CD4-positive, alpha-beta T cell treated with Interleukin-4 for 4 hours (primary cell): ENCODE measurements at regions not wholly inside any gene's neighbourhood (a gene's known extent, or its start where the extent isn't known, plus 50 kb on each side); places are given as distances from the start of the nearest gene placed in this dataset.

Source experiments
- DNase-seq: peaks from one replicate; pipeline ENCODE4 v3.0.0-alpha.2; 2020

- no peak for DNase-seq
These were observed 149.0 kb upstream of the ZNF536 start for GRCh38 chr19:30222992-30223865.

DNA sequence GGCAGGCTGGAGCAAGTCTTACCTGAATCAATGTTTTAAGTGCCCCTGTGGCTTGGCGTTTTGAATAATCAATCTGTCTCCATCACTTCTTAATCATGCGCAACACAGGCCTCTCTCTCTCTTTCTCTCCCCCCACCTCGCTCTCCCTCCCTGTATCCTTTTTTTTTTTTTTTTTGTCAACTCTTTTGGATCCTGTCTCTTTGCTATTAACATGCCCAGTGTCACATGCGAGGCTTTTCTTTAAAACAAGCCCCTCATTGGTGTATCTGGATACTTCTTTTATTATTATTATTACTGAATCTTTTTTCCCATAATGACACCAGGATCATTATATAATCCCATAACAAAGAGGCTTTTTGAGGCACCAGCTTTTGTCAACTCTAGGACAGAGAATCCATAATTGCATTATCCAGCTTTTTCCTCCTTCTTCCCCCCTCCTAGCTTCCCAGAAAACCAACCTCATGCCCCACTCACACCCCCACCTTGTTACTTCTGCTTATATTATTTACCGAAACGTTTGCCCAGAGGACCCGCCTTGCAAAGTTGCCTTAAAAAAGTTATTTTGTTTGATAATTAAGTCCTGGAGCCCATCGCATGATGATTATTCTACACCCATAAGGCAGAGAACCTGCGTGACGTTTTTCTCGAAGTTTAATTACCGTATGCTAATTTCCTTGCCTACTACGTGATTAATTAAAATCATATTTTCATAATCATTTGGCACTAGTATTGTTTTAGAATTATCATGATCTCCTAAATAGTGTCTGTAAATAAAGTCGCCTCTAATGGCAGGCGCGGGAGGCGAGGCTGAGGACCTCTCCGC, 148.1 kb upstream of the ZNF536 start:
- no peak for DNase-seq

DNA sequence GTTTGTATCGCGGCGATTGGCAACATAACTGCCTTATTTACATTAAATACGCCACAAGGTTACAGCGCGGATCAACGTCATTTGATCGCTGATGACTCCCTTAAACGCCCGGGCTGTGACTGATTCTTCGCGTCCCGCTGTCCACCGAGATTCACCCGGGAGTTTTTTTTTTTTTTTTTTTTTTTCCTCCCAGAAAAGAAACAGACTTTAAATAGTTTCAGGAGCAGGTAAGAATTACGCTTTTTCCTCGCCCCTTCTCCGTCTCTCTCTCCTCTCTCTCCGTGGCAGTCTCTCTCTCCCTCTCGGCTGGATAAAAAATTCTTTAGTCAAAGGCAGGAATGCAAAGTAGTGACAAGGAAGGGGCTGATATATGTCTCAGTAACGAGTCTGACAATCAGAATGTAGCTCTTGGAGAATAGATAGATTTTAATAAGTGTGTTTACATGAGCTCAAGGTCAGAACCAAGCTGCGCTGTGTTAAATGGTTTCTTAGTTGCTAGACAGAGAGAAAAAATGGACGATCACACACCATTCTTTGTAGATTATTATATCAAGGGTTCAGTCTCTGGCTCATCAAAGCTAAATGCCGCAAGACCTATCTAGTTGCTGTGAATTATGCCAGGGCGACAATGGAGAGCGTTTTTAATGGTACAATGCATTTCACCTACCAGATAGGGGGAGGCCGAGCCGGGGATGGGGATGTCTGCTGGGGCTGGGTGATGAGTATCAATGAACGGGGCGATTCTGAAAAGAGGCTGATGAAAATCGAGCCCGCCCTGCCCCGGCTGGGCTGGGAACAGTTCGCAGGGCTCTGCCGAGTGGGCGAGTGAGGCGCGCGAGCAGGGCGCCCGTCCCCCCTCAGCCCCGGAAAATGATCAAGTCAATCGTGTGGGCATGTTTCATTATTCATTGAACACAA, 147.2 kb upstream of the ZNF536 start:
- no peak for DNase-seq

GRCh38 chr19:30225676-30226463, 146.3 kb upstream of the ZNF536 start:
- DNase-seq, result no peak

DNA sequence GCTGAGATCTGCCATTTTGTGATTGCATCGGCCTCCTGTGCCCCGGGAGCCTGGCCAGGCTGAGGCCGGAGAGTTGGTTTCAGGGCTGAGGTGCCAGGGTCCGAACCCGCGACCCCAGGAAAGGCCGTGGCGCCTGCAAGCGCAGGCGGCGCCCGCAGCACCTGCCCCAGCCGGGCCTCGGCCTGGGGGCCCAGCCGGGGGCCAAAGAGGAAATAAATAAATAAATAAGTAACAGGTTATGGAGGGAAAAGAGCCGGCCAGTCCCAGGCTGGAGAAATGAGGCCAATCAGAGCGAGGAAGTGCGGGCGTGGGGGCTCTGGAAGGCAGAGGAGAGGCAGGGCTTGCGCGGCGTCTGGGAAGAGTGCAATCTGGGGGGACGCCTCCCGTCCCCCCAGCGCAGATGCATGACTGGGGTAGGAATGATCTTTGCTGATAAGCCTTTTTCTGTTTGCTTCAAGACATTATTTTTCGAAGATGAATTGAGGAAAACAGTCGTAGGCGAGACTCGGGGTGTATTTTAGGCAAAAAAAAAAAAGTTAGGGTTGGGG, 145.6 kb upstream of the ZNF536 start:
- no peak for DNase-seq

DNA sequence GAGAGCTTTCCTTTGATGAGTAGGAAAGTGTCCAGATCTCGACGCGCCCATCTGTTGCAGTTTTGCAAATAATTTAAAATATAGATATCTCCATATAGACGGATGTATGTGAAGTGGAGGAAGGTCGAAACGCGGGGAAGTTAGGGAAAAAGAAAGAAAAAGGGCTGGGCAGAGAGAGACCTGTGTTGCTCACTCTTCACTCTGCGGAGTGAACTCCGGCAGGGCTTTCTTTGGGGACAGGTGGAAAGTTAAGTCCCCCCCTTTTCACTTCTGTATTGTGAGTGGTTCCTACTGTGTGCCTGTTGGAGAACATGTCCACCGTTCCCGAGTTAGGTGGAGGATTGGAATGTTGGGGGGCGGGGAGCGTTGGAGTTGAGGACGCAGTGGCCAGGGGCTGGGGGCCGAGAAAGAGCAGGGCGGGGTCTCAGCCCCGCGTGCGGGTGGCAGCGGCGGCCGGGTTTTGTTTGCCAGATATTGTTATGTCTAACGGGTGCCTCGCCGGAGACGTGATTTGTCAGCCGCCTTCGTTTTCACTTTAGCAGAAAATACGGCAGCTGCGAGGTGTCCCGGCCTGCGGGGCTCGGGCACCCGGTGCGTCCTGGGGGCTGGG, 145.1 kb upstream of the ZNF536 start:
- DNase-seq, result no peak

DNA sequence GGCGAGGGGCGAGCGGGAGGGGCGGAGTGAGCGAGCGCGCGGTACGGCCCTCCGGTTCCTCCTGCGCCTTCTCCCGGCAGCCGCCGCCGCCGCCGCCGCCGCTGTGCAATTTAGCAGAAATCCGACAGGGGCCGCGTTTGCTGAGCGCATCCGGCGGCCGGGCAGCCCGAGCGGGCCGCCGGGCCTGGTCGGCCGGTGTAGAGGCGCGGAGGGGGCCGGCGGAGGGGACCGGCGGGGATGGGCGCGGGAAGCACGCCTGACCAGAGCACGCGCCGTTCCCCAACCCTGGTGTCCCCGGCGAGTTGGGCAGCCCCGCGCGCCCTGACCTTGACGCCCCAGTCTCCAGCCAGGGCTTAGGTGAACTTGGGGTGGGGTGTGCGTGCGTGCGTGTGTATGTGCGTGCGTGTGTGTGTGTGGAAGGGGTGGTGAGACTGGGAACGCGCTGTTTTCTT, 144.5 kb upstream of the ZNF536 start:
- DNase-seq, result no peak

- no peak for DNase-seq
These were observed 143.9 kb upstream of the ZNF536 start for GRCh38 chr19:30228113-30228834.

DNA sequence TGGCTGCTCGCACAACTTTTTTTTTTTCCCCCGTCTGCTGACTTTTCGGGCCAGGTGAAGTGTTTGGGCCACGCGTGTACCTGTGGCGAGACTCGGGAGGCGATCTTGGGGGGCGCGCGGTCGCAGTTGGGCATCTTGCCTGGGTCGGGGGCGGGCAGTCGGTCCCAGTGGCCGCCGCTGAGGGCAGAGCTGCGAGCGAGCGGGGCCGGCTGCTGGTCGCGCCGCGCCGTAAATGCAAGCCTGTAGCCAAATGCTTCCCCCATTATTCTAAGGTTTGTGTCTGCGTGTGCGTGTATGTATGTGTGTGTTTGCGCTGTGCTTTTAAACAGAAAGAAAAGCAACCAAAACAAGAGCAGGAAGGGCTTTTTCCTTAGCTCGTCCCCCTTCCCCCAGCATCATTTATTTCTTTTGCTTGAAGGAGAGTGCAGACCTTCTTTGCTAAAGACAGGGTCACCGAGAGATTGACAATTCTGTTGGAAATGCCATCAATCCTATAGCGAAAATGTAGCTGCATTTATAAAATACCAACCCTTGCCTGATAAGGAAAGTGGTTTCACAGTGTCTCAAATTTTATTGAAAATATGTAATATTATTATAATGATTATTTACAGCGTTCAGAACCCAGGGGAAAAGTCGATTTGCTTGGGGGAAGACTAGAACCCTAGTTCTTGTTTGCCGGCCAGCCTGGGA, 143.2 kb upstream of the ZNF536 start:
- DNase-seq, result no peak

GRCh38 chr19:30229525-30230174, 142.5 kb upstream of the ZNF536 start:
- no peak for DNase-seq

DNA sequence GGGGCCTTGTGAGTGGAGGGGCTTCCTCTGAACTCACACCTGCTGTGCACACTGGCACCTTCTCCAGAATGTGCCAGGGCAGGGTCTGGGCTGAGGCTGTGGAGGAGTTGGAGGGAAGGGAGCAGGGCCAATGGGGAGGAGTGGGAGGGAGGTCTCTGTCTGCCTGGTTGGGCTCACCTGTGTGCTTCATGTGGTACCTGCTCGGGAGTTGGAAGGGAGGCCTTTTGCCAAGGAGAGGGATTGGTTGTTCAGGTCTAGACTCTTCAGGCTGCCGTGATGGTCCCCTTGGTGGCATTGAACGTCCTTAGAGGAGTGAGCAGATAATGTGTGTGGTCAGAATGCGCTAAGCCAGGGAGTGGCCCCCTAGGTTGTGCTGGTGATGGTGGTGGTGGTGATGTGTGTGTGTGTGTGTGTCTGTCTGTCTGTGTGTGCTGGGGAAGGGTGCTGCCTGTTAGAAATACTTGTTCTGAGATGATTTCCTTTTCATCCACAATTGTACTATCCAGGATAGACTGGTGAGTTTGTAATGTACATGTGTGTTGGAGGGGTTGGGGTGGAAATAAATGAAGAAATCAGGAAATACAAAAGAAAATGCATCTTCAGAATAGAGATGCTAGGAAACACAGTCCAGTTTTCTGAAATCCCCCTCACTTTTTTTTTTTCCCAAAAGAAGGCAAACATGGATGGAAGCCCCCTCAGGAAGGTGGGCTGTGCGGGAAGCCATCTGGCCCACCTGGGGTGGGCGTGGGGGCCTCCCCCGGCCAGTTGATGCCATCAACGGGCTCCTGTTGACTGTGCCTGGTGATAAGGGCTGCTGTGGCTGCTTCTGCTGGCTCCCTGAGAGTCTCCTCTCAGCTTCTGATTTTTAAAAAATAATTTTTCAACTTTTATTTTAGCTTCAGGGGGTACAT, 140.5 kb upstream of the ZNF536 start:
- DNase-seq, result no peak

- no peak for DNase-seq
These were observed 138.8 kb upstream of the ZNF536 start for GRCh38 chr19:30233375-30233774.

DNA sequence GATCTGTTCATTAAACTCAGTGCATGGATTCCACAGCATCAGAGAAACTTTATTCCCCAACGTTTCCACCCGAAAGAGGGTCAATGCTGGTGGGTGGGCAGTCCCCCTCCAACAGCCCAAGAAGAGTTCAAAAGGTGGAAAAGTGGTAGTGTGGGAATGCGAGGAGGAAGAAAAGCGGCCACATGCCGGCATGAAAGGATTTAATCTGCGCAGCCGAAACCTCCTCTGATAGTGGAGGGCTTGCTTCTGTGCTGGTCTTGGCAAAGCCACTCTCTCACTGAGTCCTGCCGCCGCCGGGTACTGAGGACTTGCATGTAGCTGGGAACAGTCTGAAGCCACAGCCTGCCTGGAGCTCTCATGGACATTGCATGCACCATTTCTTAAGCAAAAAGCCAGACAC, 136.2 kb upstream of the ZNF536 start:
- no peak for DNase-seq

DNA sequence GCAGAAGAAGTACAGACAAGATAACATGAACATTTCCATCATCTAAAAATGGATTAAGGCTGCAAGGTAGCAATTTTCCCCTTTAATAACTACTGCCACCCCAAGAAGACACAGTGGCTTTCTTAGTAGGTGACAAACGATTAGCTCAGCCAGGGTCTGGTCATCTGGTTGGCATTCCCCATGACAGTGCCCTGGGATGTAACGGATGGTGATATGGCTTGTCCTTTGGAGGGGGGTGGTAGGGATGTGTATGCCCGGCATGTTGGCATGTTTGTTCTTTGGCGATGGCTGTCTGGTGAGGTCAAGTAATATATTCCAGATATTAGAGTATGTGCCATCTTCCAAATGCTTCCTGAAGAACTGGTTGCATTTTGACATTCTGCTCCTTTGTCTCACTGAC, 135.6 kb upstream of the ZNF536 start:
- no peak for DNase-seq

DNA sequence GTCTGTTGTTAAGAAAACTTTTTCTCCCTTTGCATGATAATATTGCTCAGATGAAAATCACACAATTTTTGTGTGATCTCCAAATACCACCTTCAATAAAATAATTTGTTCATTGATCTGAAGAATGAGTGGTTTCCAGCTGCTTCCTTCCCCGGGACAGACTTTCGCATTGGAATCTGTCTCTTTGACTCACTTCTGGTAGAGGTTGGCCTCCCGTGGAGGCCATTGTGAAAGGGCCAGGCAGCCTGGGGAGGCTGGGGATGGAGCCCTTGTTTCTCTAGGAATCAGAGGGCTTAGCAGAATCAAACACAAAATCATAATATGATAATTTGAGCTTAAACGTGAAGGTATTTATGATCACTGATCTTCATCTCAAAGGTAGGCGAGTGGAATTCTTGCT, 135.0 kb upstream of the ZNF536 start:
- no peak for DNase-seq

DNA sequence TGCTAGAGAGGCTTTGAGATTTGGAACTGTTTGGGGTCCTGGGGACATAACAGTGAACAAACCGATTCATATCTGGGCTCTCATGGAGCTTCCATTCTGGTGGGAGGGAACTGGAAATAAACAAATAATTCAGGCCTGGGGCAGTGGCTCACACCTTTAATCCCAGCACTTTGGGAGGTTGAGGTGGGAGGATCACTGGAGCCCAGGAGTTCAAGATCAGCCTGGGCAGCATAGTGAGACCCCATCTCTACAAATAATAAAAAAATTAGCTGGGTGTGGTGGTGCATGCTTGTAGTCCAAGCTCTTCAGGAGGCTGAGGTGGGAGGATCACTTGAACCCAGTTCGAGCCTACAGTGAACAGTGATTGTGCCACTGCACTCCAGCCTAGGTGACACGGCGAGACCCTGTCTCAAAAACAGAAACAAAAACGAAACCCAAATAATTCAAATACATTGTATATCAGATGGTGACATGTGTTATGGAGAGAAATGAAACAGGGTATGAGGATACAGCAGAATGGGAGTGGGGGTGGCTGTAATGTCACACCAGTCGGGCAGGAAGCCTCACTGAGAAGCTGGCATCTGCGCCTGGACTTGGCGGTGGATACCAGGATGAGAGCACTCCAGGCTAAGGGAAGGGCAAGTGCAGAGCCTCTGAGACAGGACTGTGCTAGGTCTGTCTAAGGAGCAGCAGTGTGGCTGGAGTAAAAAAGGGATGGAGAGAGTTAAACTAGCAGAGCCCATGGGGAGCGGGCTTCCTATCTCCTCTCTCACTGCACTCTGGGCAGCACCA, 131.1 kb upstream of the ZNF536 start:
- no peak for DNase-seq

- DNase-seq, result no peak
These were observed 127.7 kb upstream of the ZNF536 start for GRCh38 chr19:30244533-30244932.
